ENCODE measurements at regions not wholly inside any gene's neighbourhood (a gene's known extent, or its start where the extent isn't known, plus 50 kb on each side); places are given as distances from the start of the nearest gene placed in this dataset.

DNA sequence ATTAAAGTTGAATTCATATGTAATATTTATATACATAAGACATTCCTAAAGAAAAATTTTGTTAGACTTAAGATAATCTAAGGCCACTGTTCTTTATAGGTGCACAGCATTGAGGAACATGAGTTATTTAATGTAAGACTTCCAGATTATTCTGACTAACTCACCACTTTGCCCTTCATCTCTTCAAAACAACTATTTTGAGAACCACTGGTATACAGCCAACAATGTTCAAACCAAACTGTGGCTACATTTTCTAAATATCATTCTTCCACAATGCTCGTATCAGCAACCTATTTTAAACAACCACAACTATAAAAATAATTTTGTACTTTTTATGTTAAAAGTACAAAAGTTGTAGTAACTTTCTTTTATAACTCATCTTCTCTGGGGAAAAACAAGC is 199.8 kb upstream of the ALCAM start:
- Histone ChIP-seq H3K36me3 (ENCODE audit: control insufficient read depth, insufficient read depth, low read length) (no peaks in the 10 kb centered on the region), H3K27me3 (ENCODE audit: control insufficient read depth, insufficient read depth, low read length) (no peaks in the 10 kb centered on the region), H3K9ac (ENCODE audit: low read length) (no peak overlapping the region), H3K27ac (ENCODE audit: low read depth, low read length) (no peak overlapping the region), H3K4me3 (ENCODE audit: low read depth, low read length) (no peak overlapping the region), H3K9me3 (ENCODE audit: control insufficient read depth, insufficient read depth, low read depth, low read length) (no peaks in the 10 kb centered on the region), H3K4me1 (ENCODE audit: control insufficient read depth, insufficient read depth, low read length) (no peaks in the 10 kb centered on the region)

- no peaks in the 10 kb centered on the region for H3K9me3 ChIP-seq (ENCODE audit: control insufficient read depth, insufficient read depth, low read depth, low read length)
- no peaks in the 10 kb centered on the region for H3K4me1 ChIP-seq (ENCODE audit: control insufficient read depth, insufficient read depth, low read length)
- H3K4me3 ChIP-seq (ENCODE audit: low read depth, low read length), result no peak overlapping the region
- H3K27me3 ChIP-seq (ENCODE audit: control insufficient read depth, insufficient read depth, low read length), result no peaks in the 10 kb centered on the region
- no peak overlapping the region for H3K27ac ChIP-seq (ENCODE audit: low read depth, low read length)
- H3K9ac ChIP-seq (ENCODE audit: low read length), result no peak overlapping the region
- H3K36me3 ChIP-seq (ENCODE audit: control insufficient read depth, insufficient read depth, low read length), result no peaks in the 10 kb centered on the region
These were observed 196.3 kb upstream of the ALCAM start for GRCh38 chr3:105170423-105170822.

DNA sequence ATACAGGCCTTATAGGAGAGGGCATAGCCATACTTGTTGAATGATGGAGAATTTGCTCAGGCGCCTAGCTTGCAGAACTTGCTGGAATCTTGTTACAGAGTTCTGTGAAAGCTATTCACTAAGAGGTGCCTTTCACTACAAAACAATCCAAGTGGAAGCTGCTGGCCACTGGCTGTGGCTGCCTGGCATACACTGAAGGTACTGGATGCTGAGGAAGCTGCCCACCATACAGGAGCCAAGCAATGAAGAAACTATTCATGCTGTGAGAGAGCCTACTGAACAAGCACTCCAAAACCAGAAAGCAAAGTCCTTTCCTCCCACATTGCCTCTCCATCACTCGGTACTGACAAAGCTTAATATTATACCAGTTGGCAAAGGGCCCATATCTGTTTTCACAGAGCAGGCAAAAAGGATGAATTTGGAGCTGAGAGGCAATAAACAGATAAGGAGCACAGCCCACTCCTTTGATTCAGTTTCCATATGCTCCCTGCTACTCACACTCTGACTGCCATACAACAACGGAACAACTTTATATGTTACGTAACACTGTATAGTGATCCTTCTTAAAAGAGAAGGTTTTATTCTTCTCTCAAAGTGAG is 192.6 kb upstream of the ALCAM start:
- H3K4me3 ChIP-seq (ENCODE audit: low read depth, low read length), result no peak overlapping the region
- no peak overlapping the region for H3K27ac ChIP-seq (ENCODE audit: low read depth, low read length)
- no peaks in the 10 kb centered on the region for H3K9me3 ChIP-seq (ENCODE audit: control insufficient read depth, insufficient read depth, low read depth, low read length)
- H3K27me3 ChIP-seq (ENCODE audit: control insufficient read depth, insufficient read depth, low read length), result no peaks in the 10 kb centered on the region
- no peaks in the 10 kb centered on the region for H3K36me3 ChIP-seq (ENCODE audit: control insufficient read depth, insufficient read depth, low read length)
- H3K9ac ChIP-seq (ENCODE audit: low read length), result no peak overlapping the region
- no peaks in the 10 kb centered on the region for H3K4me1 ChIP-seq (ENCODE audit: control insufficient read depth, insufficient read depth, low read length)

GRCh38 chr3:105177576-105177975 is 189.1 kb upstream of the ALCAM start:
- no peaks in the 10 kb centered on the region for H3K9me3 ChIP-seq (ENCODE audit: control insufficient read depth, insufficient read depth, low read depth, low read length)
- no peak overlapping the region for H3K4me3 ChIP-seq (ENCODE audit: low read depth, low read length)
- no peak overlapping the region for H3K27ac ChIP-seq (ENCODE audit: low read depth, low read length)
- no peak overlapping the region for H3K9ac ChIP-seq (ENCODE audit: low read length)
- no peaks in the 10 kb centered on the region for H3K4me1 ChIP-seq (ENCODE audit: control insufficient read depth, insufficient read depth, low read length)
- no peaks in the 10 kb centered on the region for H3K36me3 ChIP-seq (ENCODE audit: control insufficient read depth, insufficient read depth, low read length)
- H3K27me3 ChIP-seq (ENCODE audit: control insufficient read depth, insufficient read depth, low read length), result no peaks in the 10 kb centered on the region

DNA sequence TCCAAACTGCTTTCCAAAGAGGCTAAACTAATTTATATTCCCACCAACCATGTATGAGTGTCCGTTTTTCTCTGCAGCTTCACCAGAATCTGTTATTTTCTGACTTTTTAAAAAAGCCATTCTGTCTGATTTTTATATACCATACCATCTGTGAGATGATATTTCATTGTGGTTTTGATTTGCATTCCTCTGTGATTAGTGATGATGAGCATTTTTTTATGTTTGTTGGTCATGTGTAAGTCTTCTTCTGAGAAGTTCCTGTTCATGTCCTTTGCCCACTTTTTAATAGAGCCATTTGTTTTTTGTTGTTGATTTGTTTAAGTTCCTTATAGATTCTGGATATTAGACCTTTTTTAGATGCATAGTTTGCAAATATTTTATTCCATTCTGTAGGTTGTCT is 179.4 kb upstream of the ALCAM start:
- Histone ChIP-seq H3K9ac (ENCODE audit: low read length) (no peak overlapping the region), H3K36me3 (ENCODE audit: control insufficient read depth, insufficient read depth, low read length) (no peaks in the 10 kb centered on the region), H3K4me3 (ENCODE audit: low read depth, low read length) (no peak overlapping the region), H3K27ac (ENCODE audit: low read depth, low read length) (no peak overlapping the region), H3K4me1 (ENCODE audit: control insufficient read depth, insufficient read depth, low read length) (no peaks in the 10 kb centered on the region), H3K27me3 (ENCODE audit: control insufficient read depth, insufficient read depth, low read length) (no peaks in the 10 kb centered on the region), H3K9me3 (ENCODE audit: control insufficient read depth, insufficient read depth, low read depth, low read length) (peaks cover 10% of the 10 kb centered on the region; the same call in 1 of the 2 replicates)

DNA sequence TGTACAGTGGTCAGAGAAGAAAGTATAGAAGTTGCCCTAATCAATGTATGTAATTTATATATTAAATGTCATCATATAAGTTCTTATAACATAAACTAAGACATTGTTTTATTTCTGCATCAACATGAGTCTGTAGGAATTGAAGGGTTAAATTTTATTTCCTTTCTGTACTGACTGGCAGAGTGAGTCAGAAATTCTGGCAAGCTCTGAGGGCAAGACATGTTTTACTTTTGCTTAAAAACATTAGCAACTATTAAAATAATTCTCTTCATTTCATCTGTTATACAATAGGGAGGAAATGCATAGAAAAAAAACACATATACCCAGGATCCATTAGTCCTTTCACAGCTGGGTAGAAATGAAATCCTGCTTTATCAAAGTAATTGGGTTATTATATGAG is 171.4 kb upstream of the ALCAM start:
- no peaks in the 10 kb centered on the region; the same call in 1 of the 2 replicates for H3K4me1 ChIP-seq (ENCODE audit: control insufficient read depth, insufficient read depth, low read length)
- H3K27ac ChIP-seq (ENCODE audit: low read depth, low read length), result no peak overlapping the region
- H3K9me3 ChIP-seq (ENCODE audit: control insufficient read depth, insufficient read depth, low read depth, low read length), result no peaks in the 10 kb centered on the region
- H3K4me3 ChIP-seq (ENCODE audit: low read depth, low read length), result no peak overlapping the region
- H3K36me3 ChIP-seq (ENCODE audit: control insufficient read depth, insufficient read depth, low read length), result no peaks in the 10 kb centered on the region
- no peaks in the 10 kb centered on the region for H3K27me3 ChIP-seq (ENCODE audit: control insufficient read depth, insufficient read depth, low read length)
- H3K9ac ChIP-seq (ENCODE audit: low read length), result no peak overlapping the region

GRCh38 chr3:105197863-105198262 is 168.8 kb upstream of the ALCAM start:
- Histone ChIP-seq H3K4me3 (ENCODE audit: low read depth, low read length) (no peak overlapping the region), H3K36me3 (ENCODE audit: control insufficient read depth, insufficient read depth, low read length) (no peaks in the 10 kb centered on the region), H3K9me3 (ENCODE audit: control insufficient read depth, insufficient read depth, low read depth, low read length) (no peaks in the 10 kb centered on the region), H3K9ac (ENCODE audit: low read length) (no peak overlapping the region), H3K4me1 (ENCODE audit: control insufficient read depth, insufficient read depth, low read length) (no peaks in the 10 kb centered on the region; the same call in 1 of the 2 replicates), H3K27me3 (ENCODE audit: control insufficient read depth, insufficient read depth, low read length) (no peaks in the 10 kb centered on the region), H3K27ac (ENCODE audit: low read depth, low read length) (no peak overlapping the region)

DNA sequence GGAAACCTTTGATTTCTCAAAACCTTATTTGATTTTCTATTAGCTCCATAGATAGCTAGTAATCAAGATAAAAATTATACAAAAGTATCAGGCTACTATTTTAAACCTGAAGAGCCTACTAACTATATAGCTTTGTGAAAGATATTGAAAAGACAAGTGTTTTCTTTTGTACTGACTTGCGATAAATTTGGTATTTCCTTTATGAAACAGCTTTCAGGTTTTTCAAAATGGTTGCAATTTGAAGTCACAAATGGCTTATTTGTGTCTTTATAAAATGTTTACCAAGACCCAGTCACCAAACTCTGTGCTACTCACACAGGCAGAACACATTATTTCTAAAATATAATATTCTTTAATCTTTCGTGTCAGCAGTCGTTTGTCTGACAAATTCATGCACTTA is 167.5 kb upstream of the ALCAM start:
- Histone ChIP-seq H3K27me3 (ENCODE audit: control insufficient read depth, insufficient read depth, low read length) (no peaks in the 10 kb centered on the region), H3K4me1 (ENCODE audit: control insufficient read depth, insufficient read depth, low read length) (no peaks in the 10 kb centered on the region), H3K9ac (ENCODE audit: low read length) (no peak overlapping the region), H3K36me3 (ENCODE audit: control insufficient read depth, insufficient read depth, low read length) (no peaks in the 10 kb centered on the region), H3K9me3 (ENCODE audit: control insufficient read depth, insufficient read depth, low read depth, low read length) (no peaks in the 10 kb centered on the region), H3K4me3 (ENCODE audit: low read depth, low read length) (no peak overlapping the region), H3K27ac (ENCODE audit: low read depth, low read length) (no peak overlapping the region)

DNA sequence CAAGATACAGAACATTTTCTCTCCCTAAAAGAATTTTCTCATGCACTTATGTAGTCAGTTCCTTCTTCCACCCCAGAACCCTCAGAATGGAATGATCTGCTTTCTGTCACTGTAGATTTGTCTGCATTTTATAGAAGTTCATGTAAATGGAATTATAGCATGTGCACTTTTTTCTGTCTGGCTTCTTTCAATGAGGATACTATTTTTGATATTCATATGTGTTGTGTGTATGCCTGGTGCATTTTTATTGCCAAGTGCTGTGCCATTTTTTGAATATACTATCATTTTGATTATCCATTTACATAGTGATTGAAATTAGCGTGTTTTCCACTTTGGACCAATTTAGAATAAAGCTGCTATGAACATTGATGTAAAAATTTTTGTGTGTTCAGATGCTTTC is 156.6 kb upstream of the ALCAM start:
- Histone ChIP-seq H3K9me3 (ENCODE audit: control insufficient read depth, insufficient read depth, low read depth, low read length) (no peaks in the 10 kb centered on the region), H3K36me3 (ENCODE audit: control insufficient read depth, insufficient read depth, low read length) (no peaks in the 10 kb centered on the region), H3K4me3 (ENCODE audit: low read depth, low read length) (no peak overlapping the region), H3K4me1 (ENCODE audit: control insufficient read depth, insufficient read depth, low read length) (no peaks in the 10 kb centered on the region), H3K9ac (ENCODE audit: low read length) (no peak overlapping the region), H3K27me3 (ENCODE audit: control insufficient read depth, insufficient read depth, low read length) (no peaks in the 10 kb centered on the region), H3K27ac (ENCODE audit: low read depth, low read length) (no peak overlapping the region)

- no peaks in the 10 kb centered on the region for H3K9me3 ChIP-seq (ENCODE audit: control insufficient read depth, insufficient read depth, low read depth, low read length)
- no peak overlapping the region for H3K9ac ChIP-seq (ENCODE audit: low read length)
- H3K27me3 ChIP-seq (ENCODE audit: control insufficient read depth, insufficient read depth, low read length), result no peaks in the 10 kb centered on the region
- H3K36me3 ChIP-seq (ENCODE audit: control insufficient read depth, insufficient read depth, low read length), result no peaks in the 10 kb centered on the region
- H3K4me1 ChIP-seq (ENCODE audit: control insufficient read depth, insufficient read depth, low read length), result no peaks in the 10 kb centered on the region
- no peak overlapping the region for H3K4me3 ChIP-seq (ENCODE audit: low read depth, low read length)
- no peak overlapping the region for H3K27ac ChIP-seq (ENCODE audit: low read depth, low read length)
These were observed 152.1 kb upstream of the ALCAM start for GRCh38 chr3:105214590-105214989.

- H3K4me1 ChIP-seq (ENCODE audit: control insufficient read depth, insufficient read depth, low read length), result no peaks in the 10 kb centered on the region
- H3K9me3 ChIP-seq (ENCODE audit: control insufficient read depth, insufficient read depth, low read depth, low read length), result 0 out of 2 replicates have a peak, but pooled peaks cover 2% of the 10 kb centered on the region
- H3K36me3 ChIP-seq (ENCODE audit: control insufficient read depth, insufficient read depth, low read length), result no peaks in the 10 kb centered on the region
- no peak overlapping the region for H3K4me3 ChIP-seq (ENCODE audit: low read depth, low read length)
- no peak overlapping the region for H3K9ac ChIP-seq (ENCODE audit: low read length)
- H3K27me3 ChIP-seq (ENCODE audit: control insufficient read depth, insufficient read depth, low read length), result no peaks in the 10 kb centered on the region
- H3K27ac ChIP-seq (ENCODE audit: low read depth, low read length), result no peak overlapping the region
These were observed 144.1 kb upstream of the ALCAM start for GRCh38 chr3:105222568-105223093.
